Memory B cell (primary cell): ENCODE measurements at regions not wholly inside any gene's neighbourhood (a gene's known extent, or its start where the extent isn't known, plus 50 kb on each side); places are given as distances from the start of the nearest gene placed in this dataset.

Experiments
- ATAC-seq: fragments of 150-1000 bp; cut with Tn5 transposase; 2 replicates; pipeline ENCODE4 v1.10.0; 2021; ENCODE audit warnings: low read depth, mild to moderate bottlenecking, moderate library complexity
- DNase-seq, 2 donors: peaks; one replicate each; pipeline ENCODE4 v3.0.0; 2022; ENCODE audit warnings: low spot score in 2 of 2
- H3K27ac Mint-ChIP-seq: one replicate; pipeline ENCODE4 v1.8.0; 2022; ENCODE audit warnings: mild to moderate bottlenecking, moderate library complexity, mixed read lengths
- H3K27me3 Mint-ChIP-seq: one replicate; pipeline ENCODE4 v1.8.0; 2022; ENCODE audit warnings: mixed read lengths
- H3K36me3 Mint-ChIP-seq: one replicate; pipeline ENCODE4 v1.8.0; 2022; ENCODE audit warnings: mild to moderate bottlenecking, mixed read lengths
- H3K4me1 Mint-ChIP-seq: one replicate; pipeline ENCODE4 v1.8.0; 2022; ENCODE audit warnings: mixed read lengths
- H3K4me3 Mint-ChIP-seq: one replicate; pipeline ENCODE4 v1.8.0; 2022; ENCODE audit warnings: mild to moderate bottlenecking, moderate library complexity, mixed read lengths
- H3K9me3 Mint-ChIP-seq: one replicate; pipeline ENCODE4 v1.8.0; 2022; ENCODE audit warnings: mixed read lengths

DNA sequence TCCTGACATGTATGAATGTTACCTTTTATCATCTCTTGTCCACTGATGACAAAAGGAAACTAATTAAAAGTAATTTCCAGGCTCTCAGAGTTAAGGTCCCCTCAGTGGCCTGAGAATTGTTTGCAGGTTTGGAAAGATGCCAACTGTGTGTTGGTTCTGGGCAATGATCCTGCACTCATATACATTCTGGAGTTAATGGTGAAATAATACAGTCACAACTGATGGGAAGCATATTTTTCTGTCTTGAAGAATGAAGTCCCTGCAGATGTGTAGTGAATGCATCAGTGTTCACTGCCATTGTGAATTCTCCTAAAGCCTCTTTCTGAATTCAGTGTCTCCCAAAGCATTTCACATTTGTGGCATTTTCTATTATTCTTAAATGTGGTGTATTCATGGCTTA, 238.1 kb upstream of the PPP1R2C start:
- DNase-seq (no peak), ATAC-seq (no peak)
- H3K9me3 Mint-ChIP-seq = no peaks in the 10 kb centered on the region

DNA sequence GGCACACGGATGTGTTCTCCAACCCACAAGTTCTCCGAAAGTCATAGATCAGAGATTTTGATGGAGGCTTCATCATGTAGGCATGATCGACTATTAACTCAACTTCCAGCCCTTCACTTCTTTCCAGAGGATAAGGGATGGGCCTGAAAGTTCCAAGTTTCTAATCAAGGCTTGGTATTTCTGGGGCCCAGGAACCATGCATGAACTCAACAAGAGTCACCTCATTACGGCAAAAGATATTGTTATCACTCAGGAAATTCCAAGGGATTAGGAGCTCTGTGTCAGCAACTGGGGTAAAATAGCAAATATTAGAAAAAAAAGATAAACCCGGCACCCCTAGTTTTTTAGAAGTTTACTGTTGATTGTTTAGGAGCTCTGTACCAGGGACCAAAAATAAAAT, 240.1 kb upstream of the PPP1R2C start:
- DNase-seq (no peak), ATAC-seq (no peak)
- Mint-ChIP-seq H3K9me3 (no peaks in the 10 kb centered on the region), H3K36me3 (peaks cover under 1% of the 10 kb centered on the region), H3K4me1 (peaks cover 5% of the 10 kb centered on the region), H3K4me3 (no peak overlapping the region), H3K27me3 (no peaks in the 10 kb centered on the region), H3K27ac (no peak overlapping the region)

More for the DNA sequence above, 238.1 kb upstream of the PPP1R2C start:
- Mint-ChIP-seq H3K27ac (no peak overlapping the region), H3K27me3 (no peaks in the 10 kb centered on the region), H3K4me1 (peaks cover 5% of the 10 kb centered on the region), H3K4me3 (no peak overlapping the region), H3K36me3 (no peaks in the 10 kb centered on the region)

DNA sequence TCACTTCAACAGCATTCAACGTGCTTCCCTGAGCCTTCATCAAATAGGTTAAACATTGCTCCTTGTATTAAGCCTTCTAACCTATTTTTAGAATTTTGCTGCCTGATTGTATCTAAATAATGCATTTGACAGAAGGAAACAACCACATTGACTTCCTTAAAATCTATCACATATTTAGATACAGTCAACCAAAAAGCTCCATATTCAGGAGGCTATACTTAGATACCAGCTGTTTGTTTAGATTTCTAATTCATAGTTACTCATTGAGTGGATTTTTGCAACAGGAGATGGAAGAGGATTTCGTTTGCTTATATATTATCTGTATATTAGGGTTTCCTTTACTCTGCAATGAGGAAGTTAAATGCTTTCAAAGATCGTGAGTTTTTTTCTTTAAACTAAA, 241.1 kb upstream of the PPP1R2C start:
- Mint-ChIP-seq H3K27me3 (no peaks in the 10 kb centered on the region), H3K4me3 (peak overlapping the region; percentile 57), H3K27ac (no peak overlapping the region), H3K9me3 (no peaks in the 10 kb centered on the region), H3K36me3 (peaks cover 2% of the 10 kb centered on the region), H3K4me1 (peaks cover 5% of the 10 kb centered on the region)
- no peak for ATAC-seq
- no peak for DNase-seq

DNA sequence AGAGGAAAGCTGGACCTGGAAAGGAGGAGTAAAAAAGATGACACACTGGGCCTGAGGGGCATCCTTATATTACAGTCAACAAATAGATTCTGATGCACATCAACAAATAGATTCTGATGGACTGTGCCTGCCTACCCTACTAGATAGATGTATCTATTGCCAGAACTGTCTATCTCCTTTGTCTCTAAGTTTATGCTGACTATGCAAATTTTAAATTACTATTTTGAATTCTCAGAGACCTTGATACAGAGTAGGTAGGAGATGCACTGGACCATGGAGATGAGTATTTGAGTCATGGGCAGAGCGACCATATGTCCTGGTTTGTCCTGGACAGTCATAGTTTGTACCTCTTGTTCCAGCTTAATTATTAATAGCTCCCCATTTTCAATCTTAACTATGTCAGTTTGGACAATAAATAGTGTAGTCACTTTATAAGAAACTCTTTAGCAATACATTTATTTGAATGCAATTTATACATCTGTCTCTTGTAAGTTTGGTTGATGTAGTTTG, 247.9 kb upstream of the PPP1R2C start:
- Mint-ChIP-seq H3K9me3 (peaks cover 2% of the 10 kb centered on the region), H3K27me3 (no peaks in the 10 kb centered on the region), H3K27ac (no peak overlapping the region), H3K4me3 (no peak overlapping the region), H3K4me1 (no peaks in the 10 kb centered on the region), H3K36me3 (peaks cover 2% of the 10 kb centered on the region)
- DNase-seq (no peak), ATAC-seq (no peak)

DNA sequence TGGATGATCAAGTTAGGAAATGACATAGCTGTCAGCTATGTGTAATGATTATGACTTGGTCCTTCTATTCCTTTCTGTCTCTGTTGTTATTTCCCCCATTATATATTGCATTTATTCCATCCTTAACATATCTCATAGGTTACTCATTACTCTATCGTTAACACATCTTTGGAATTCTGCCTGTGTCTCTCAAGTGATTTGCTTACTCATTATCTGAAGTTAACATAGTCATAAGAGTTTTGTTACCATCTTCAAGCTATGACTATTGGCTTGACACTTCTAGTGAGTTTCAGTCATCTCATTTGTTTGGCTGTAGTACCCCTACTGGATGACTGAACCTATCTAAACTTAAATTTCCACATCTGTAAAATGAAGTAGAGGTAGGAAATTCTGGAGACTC, 286.1 kb upstream of the PPP1R2C start:
- Mint-ChIP-seq H3K36me3 (no peaks in the 10 kb centered on the region), H3K27ac (no peak overlapping the region), H3K4me3 (no peak overlapping the region), H3K9me3 (peaks cover 2% of the 10 kb centered on the region), H3K4me1 (peaks cover 2% of the 10 kb centered on the region), H3K27me3 (no peaks in the 10 kb centered on the region)
- DNase-seq (no peak), ATAC-seq (no peak)

DNA sequence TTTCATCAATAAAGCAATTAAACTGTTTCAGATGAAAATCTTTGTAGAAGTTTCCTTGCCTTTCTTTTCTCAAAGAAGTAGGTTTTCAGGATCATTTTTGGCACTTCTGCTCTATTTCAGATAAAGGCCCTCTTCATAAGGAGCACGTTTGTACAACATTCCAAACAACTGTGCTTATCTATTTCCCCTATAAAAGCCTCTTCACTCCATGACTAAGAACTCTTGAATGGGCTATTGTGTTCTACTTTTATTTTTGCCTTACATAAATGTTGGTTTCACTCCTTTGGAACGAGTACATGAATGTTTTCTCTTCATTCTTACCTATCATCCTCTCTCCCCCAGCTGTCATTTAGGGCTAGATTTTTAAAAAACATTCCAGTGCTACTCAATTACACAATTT, 288.0 kb upstream of the PPP1R2C start:
- Mint-ChIP-seq H3K36me3 (no peaks in the 10 kb centered on the region), H3K27me3 (no peaks in the 10 kb centered on the region), H3K27ac (no peak overlapping the region), H3K9me3 (peaks cover 2% of the 10 kb centered on the region), H3K4me3 (no peak overlapping the region), H3K4me1 (peaks cover 2% of the 10 kb centered on the region)
- no peak for ATAC-seq
- DNase-seq = no peak

DNA sequence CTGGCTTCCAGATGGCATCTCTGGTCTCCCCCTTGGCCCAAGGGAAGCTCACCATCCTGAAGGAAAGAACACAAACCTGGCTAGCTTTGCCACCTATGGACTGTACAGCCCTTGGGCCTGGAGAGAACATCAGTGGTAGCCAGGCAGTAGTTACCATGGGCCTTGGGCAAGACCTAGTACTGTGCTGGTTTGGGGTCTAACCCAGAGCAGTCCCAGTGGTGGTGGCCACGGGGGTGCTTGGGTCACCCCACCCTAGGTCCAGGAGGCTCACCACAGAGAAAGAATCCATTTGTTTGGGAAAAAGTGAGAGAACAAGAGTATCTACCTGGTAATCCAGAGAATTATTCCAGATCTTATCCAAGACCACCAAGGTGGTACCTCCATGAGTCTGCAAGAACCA, 290.7 kb upstream of the PPP1R2C start:
- no peak overlapping the region for H3K4me3 Mint-ChIP-seq
- no peaks in the 10 kb centered on the region for H3K27me3 Mint-ChIP-seq
- H3K4me1 Mint-ChIP-seq = peaks cover 2% of the 10 kb centered on the region
- no peaks in the 10 kb centered on the region for H3K36me3 Mint-ChIP-seq
- no peaks in the 10 kb centered on the region for H3K9me3 Mint-ChIP-seq
- ATAC-seq (no peak), DNase-seq (no peak)
- no peak overlapping the region for H3K27ac Mint-ChIP-seq

DNA sequence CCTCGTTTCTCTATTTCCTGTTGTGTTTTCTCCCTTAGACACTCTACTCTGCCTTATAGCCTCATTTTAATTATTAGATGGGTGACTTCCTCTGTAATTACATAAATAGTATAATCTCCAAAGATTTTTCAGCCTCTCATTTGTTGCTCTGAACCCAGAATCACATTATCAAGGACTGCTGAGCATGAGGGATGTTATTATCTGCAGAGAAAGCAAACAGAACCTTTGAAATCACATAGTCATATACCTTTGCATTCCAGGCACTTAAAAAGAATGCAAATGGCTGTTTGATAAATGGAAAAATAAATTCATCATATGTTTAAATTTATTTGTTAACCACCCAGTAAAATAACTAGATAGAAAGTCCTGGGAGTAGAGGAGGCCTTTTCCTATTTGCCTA, 305.1 kb upstream of the PPP1R2C start:
- no peak overlapping the region for H3K4me3 Mint-ChIP-seq
- DNase-seq (no peak), ATAC-seq (no peak)
- no peak overlapping the region for H3K27ac Mint-ChIP-seq
- no peaks in the 10 kb centered on the region for H3K36me3 Mint-ChIP-seq
- H3K27me3 Mint-ChIP-seq = no peaks in the 10 kb centered on the region
- peaks cover 2% of the 10 kb centered on the region for H3K9me3 Mint-ChIP-seq
- no peaks in the 10 kb centered on the region for H3K4me1 Mint-ChIP-seq

DNA sequence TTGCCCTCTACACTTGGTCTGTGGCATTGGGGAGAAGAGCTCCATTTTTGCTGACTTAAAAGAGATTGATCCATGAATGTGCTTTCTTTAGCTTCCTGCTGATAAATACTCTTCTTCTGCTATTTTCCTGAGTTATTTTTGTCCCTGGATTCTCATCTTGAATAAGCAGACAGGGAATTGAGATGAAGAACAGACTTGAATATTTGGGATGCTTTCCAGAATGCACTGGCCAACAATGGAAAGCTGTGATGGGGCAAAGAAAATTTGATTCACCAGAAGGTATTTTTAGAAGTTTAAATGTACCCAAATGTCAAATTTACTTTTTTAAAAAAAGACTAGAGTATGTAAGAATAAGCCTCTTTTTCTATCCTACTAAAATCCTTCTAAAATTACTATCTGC, 309.9 kb upstream of the PPP1R2C start:
- no peak for DNase-seq
- Mint-ChIP-seq H3K9me3 (peaks cover 2% of the 10 kb centered on the region), H3K27me3 (no peaks in the 10 kb centered on the region), H3K27ac (no peak overlapping the region), H3K36me3 (peaks cover 2% of the 10 kb centered on the region), H3K4me3 (no peak overlapping the region), H3K4me1 (no peaks in the 10 kb centered on the region)
- ATAC-seq = no peak

DNA sequence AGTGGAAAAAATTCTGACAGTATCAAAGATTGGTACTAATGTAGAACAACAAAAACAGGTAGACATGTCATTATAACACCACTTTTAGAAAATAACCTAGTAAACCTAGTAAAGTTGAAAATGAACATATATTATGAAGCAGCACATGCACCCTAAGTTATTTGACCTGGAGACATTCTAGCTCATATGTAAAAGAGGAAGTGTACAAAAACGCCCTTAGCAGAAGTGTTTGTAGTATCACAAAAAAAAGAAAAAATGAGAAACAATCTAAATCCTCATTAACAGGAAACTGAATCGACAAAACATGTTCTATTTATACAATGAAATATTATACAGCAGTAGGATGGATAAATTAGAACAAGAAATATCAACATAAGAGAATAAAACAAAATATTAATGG, 318.9 kb upstream of the PPP1R2C start:
- peaks cover 8% of the 10 kb centered on the region for H3K4me1 Mint-ChIP-seq
- H3K9me3 Mint-ChIP-seq = no peaks in the 10 kb centered on the region
- DNase-seq (no peak), ATAC-seq (peak; percentile 47)
- no peak overlapping the region for H3K4me3 Mint-ChIP-seq
- H3K27me3 Mint-ChIP-seq = no peaks in the 10 kb centered on the region
- no peaks in the 10 kb centered on the region for H3K36me3 Mint-ChIP-seq
- H3K27ac Mint-ChIP-seq = no peak overlapping the region

DNA sequence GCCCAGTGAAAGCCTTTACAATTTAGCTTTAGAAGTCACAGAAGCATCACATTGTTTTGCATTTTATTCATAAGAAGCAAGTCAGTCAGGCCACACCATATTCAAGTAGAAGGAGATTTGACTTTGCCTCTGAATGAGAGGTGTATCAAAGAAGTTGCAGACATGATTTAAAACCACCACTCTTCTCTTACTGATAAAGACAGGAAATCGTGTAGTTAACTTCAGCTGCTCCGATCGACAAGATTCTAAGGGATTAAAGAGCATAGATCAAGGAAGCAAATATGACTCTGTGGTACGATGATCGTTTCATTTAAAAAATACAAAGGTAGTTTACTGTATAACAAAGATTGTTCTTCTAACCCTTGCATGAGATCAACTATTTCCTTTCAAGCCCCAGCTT, 328.0 kb upstream of the PPP1R2C start:
- ATAC-seq (no peak), DNase-seq (no peak)
- H3K4me1 Mint-ChIP-seq = peaks cover 7% of the 10 kb centered on the region
- H3K27me3 Mint-ChIP-seq = no peaks in the 10 kb centered on the region
- no peak overlapping the region for H3K4me3 Mint-ChIP-seq
- no peaks in the 10 kb centered on the region for H3K9me3 Mint-ChIP-seq
- no peak overlapping the region for H3K27ac Mint-ChIP-seq
- H3K36me3 Mint-ChIP-seq = no peaks in the 10 kb centered on the region

DNA sequence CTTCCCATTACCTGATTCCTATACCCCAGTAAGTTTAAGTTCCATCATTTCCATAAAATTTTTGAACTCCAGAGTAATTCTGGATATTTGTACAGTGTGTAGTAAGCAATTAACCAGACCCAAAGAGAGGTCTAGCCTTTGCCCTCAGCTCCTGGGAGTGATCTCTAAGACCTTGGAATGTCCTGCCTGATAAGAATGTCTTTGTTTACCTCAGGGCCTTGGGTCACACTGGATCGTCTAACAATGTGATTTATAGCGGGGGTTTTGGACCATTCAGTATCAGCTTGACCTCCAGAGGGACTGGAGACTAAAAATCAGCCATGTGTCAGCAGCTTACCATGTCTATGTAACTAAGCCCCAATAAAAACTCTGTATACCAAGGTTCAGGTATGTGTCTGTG, 330.9 kb upstream of the PPP1R2C start:
- Mint-ChIP-seq H3K27ac (no peak overlapping the region), H3K4me3 (no peak overlapping the region), H3K9me3 (no peaks in the 10 kb centered on the region), H3K36me3 (no peaks in the 10 kb centered on the region), H3K27me3 (no peaks in the 10 kb centered on the region), H3K4me1 (peaks cover 11% of the 10 kb centered on the region)
- ATAC-seq = no peak
- no peak for DNase-seq

DNA sequence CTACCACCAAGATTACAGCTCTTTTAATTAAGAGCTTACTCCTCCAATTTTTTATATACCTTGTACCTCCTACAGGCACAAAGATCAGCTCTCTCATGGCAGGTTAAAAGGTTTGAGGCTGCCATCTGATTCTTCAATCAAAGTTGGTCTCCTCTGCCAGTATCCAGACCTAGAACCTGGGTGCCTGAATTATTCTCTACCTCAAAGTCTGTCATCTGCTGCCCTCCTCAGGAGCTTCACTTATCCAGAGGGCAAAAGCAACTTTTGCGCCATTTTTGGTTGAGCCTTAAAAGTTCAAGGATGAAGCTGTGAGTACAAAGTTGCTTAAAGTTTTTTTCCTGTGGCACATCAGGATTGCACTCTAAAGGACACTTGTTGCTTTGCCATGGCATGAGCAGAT, 343.7 kb upstream of the PPP1R2C start:
- Mint-ChIP-seq H3K4me3 (no peak overlapping the region), H3K27me3 (no peaks in the 10 kb centered on the region), H3K9me3 (no peaks in the 10 kb centered on the region), H3K27ac (no peak overlapping the region), H3K4me1 (peaks cover 6% of the 10 kb centered on the region), H3K36me3 (no peaks in the 10 kb centered on the region)
- ATAC-seq = no peak
- DNase-seq = no peak

DNA sequence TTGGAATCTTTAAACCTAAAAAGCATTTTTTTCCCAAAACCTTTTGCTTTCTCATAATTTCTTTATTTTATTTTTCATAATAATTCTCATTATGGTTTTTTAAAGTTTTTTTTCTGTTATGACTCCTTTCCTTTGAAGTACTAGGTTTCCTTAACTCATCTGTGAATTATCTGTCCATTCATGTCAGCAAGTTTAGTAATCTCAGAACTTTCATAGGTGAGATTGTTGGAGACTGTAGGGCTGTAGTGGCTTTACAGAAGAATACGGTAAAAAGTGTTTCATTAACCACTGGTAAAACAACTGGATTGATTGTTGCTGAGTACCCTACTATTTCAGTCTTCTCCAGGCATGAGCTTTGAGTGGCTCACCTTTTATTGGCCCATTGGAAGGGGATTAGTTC, 361.7 kb upstream of the PPP1R2C start:
- Mint-ChIP-seq H3K27ac (no peak overlapping the region), H3K36me3 (no peaks in the 10 kb centered on the region), H3K27me3 (no peaks in the 10 kb centered on the region), H3K4me3 (no peak overlapping the region), H3K4me1 (no peaks in the 10 kb centered on the region), H3K9me3 (peaks cover 2% of the 10 kb centered on the region)
- ATAC-seq (no peak), DNase-seq (no peak)

DNA sequence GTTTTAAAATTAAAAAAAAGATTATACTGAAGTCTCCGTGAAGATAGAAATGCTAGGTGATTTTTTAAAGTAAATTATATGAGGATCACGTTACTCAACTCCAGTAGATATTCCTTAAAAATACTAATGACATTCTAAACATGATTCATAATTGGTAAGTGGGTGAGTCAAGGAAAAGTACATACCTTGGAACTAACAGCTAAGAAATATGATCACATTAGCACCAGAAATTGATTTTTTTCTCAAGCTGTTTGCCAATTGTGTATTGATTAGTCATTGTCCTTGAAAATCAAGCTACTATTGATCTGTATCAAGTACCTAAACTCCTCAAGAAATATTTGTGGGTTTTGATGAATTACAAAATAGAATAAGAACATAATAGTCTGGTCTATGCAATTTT, 362.6 kb upstream of the PPP1R2C start:
- Mint-ChIP-seq H3K4me1 (no peaks in the 10 kb centered on the region), H3K4me3 (no peak overlapping the region)
- ATAC-seq = no peak

DNA sequence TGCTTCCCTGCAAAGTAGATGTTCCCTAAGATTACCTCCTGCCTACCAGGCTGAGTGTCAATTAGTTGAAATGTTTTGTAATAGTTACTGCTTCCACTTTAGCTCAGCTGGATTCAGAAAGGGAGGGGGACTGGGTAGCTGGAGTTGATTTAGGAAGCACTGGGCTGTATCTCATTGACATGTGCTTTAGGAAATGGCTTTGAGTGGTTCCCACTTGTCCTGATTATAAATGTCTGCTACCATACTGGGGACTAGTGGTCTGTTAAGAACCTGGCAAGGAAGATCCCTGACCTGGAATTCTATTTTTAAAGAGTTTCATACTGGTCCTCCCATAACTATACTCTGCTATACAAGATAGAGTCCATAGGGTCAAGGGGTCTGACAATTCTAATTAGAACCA, 363.9 kb upstream of the PPP1R2C start:
- DNase-seq = no peak
- Mint-ChIP-seq H3K4me3 (no peak overlapping the region), H3K9me3 (no peaks in the 10 kb centered on the region), H3K36me3 (no peaks in the 10 kb centered on the region), H3K4me1 (no peaks in the 10 kb centered on the region), H3K27me3 (no peaks in the 10 kb centered on the region), H3K27ac (no peak overlapping the region)
- ATAC-seq = no peak

More for the DNA sequence above, 362.6 kb upstream of the PPP1R2C start:
- Mint-ChIP-seq H3K36me3 (no peaks in the 10 kb centered on the region), H3K27me3 (no peaks in the 10 kb centered on the region), H3K27ac (no peak overlapping the region), H3K9me3 (no peaks in the 10 kb centered on the region)
- no peak for DNase-seq
